Stimulated activated CD8-positive, alpha-beta memory T cell treated with anti-CD3 and anti-CD28 coated beads, Interleukin-15, amount 100 ng/mL, for 1 hour (primary cell): ENCODE measurements at regions not wholly inside any gene's neighbourhood (a gene's known extent, or its start where the extent isn't known, plus 50 kb on each side); places are given as distances from the start of the nearest gene placed in this dataset.
"Not testable (repeated sequence)": the region's sequence is repeated elsewhere in the genome, so short reads cannot be mapped to it uniquely, and the experiment has no call there.

Experiments
- DNase-seq: peaks from one replicate; pipeline ENCODE4 v3.0.0-alpha.2; 2020; ENCODE audit warnings: low read depth

DNA sequence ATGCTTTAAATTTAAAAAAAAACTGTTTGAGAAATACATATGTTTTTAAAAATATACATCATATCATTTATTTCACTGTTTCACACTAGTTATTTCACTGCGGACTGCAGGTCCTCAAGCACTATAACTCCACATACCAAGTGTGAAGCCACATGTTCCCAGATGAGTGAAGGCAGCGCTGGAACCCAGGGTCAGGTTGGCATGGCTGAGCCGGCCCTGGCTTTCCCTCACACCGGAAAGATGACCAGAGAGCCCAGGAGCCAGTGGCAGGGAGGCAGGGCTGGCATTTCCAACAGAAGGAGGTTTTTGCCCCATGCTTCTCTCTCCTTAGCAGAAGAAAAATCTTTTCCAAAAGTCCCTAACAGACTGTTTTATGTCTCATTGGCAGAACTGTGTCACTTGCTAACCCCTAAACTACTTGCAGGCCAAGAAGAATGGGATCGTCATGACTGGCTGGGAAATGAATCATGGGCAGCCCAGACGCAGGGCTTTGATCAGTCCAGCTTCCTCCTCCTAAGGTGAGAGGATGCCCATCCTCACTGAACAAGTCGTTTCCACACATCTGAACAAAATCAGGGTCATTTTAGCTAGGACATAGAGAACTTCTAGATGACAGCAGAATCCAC lies 287.6 kb upstream of the HNRNPA3 start:
- DNase-seq, result no peak

DNA sequence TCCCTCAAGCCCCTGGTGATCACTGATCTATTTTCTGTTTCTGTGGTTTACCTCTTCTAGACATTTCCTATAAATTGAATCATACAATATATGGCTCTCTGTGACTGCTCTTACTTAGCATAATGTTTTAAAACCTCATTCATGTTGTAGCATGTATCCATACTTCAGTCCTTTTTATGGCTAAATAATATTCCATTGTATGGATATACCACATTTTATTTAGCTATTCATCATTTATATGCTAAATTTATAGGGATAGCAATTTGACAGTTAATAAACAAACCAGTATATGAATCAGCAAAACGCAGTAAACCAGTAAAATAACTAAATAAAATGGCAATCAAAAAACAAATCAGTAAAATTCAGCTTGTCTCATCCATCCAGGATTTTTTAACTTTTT lies 286.1 kb upstream of the HNRNPA3 start:
- DNase-seq, result no peak

DNA sequence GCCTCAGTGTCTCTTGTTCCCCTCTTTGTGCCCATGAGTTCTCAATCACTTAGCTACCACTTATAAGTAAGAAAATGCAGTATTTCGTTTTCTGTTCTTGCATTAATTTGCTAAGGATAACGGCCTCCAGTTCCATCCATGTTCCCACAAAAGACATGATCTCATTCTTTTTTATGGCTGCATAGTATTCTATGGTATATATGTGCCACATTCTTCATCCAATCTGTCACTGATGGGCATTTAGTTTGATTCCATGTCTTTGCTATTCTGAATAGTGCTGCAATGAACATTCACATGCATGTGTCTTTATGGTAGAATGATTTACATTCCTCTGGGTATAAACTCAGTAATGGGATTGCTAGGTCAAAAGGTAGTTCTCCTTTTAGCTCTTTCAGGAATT lies 283.2 kb upstream of the HNRNPA3 start:
- DNase-seq, result not testable (repeated sequence)

DNA sequence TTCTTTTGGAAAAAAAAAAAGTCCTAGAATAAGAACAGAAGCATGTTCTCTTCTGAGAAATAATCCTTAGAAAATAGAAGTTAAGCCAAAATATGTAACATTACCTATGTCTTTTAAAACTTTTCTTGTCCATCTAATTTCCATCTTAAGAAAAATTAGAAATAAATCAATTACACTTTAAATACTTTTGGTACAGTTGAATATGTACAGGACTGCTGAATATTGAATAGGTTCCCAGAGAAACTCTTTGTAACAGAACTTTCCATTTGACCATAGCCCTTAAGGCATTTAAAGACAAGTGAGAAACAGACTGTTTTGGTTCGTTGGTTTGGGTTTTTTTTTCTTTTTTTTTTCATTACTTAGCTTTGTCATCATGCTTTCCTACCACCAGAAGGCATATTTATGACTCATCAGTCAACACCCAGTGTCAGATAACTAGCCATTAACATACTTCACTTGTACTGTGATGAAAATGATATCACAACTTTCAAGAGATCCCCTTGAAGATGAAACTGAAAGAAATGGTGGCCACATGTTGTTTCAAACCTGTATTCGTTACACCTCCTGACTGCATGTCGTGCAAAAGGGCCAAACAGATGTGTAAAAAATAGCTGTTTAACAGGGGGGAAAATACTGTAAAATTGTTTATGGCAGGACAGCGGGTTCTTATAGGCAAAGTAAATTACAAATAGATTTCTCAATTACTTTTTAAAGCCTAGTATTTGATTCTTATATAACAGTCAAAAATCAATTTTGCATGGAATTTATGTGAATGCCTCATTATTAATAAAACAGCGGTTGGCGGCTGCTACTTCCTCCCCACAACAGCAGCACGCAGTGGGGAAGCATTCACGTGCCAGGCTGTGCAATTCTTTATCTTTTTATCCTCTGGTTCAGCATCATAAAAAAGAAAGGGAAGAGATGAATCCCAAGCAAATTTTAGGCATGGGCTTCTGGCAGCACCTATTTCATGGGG lies 280.7 kb upstream of the HNRNPA3 start:
- no peak for DNase-seq

DNA sequence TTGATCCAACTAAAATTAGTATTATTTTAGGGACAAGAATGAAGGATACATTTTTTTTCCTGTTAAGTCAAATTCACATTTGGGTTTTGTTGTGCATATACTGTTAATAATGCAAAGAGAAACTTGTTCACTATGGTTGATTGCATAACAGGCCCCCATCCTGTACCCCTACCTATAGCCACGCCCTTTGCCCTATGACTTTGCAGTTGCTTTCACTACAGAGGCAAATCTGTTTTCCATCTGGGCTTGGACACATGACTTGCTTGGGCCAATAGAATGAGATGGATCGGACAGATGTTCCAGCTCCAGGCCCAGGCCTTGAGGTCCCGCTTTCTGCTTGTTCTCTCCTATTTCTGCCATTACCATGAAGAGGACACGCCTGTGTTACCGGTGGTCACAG lies 278.5 kb upstream of the HNRNPA3 start:
- no peak for DNase-seq

DNA sequence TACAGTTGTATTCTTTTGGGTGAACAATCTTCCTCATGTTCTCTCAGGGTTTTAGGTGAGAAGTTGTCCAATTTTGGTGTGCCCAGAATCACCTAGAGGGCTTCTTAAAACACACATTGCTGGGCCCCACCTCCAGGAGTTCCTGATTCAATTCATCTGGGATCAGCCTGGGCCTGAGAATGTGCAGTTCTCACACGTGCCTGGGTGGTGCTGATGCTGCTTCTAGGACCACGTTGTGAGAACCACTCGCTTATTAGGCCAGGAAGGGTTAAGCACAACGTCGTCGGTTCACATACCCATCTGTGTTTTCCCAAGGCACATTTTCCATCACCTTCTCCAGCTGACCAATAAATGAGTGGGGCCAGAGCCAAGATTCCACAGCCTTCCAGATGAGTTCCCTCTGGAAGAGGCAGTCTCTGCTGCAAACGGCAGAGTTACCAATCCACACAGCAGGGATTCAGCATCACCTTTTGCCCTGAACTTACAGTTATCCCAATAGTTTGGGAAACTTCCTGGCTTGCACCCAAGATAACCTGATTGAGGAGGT lies 277.7 kb upstream of the HNRNPA3 start:
- DNase-seq, result no peak

DNA sequence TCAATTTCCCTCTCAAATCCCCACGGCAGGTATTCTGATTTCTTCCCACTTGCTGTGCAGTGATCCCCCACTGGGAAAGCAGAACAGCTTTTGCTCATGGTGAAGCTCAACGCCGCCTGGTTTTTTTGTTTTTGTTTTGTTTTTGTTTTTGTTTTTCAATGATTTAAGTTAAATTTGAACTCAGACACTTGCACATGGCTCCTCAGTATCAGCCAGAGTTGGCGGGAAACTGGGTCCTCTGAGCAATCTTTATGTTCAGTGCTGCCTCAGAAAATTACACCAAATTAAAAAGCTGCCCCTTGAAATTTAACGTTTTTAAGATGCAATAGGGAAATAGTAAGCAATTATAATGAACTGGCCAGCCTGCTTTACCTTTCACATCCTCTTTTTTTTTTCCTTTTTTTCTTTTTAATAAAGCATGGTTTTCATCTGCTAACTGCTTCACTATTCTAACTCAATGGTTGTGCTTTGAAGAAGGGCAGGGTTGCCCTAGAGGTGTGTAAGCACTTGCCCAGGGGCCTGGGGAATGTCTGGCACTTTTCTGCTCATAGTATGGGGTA lies 277.0 kb upstream of the HNRNPA3 start:
- no peak for DNase-seq

DNA sequence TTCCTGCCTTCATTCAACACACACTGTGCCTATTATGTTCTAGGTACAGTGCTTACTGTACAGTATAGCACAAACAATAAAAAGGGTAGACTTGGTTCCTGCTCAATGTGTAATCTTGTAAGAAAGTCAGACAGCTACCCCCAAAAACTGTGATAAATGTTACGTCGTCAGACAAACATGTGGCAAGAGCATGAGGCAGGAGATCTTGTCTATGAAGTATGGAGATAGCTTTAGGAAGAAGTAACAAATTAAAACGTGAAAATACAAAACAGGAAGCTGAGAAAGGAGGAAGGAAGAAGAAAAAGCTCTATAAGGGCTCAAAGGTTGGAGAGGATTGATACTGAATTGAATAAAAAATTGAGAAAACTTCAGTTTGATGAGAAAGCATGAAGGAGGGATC lies 276.2 kb upstream of the HNRNPA3 start:
- DNase-seq, result no peak

DNA sequence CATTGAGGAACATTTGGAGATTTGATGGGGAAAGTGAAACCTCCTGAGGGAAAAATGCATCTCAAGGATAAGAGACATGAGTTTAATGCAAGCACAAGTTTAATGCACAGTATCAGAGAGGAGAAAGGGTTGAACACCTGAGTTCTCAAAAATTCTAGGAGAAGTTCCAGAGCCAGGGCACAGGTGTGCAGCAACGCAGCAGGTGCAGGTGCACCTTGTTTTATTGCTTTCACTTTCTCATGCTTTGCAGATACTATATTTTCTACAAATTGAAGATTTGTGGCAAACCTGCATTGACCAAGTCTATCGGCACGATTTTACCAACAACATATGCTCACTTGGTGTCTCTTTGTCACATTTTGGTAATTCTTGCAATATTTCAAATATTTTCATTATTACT lies 267.6 kb upstream of the HNRNPA3 start:
- DNase-seq, result no peak

DNA sequence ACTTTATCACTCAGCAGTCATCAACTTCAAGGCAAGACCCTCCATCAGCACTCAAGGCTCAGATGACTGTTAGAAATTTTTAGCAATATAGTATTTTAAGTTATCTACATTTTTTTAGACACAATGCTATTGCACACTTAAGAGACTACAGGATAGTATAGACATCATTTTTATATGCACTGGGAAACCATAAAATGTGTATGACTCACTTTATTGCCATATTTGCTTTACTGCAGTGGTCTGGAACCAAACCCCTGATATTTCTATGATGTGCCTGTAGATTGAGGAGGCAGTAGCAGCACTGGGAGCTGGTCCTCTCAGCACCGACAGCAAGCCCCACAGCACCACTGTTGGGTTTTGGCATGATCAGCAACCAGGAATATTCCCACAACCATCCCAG lies 264.8 kb upstream of the HNRNPA3 start:
- DNase-seq, result no peak

DNA sequence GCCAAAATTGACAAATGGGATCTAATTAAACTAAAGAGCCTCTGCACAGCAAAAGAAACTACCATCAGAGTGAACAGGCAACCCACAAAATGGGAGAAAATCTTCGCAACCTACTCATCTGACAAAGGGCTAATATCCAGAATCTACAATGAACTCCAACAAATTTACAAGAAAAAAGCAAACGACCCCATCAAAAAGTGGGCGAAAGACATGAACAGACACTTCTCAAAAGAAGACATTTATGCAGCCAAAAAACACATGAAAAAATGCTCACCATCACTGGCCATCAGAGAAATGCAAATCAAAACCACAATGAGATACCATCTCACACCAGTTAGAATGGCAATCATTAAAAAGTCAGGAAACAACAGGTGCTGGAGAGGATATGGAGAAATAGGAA lies 261.4 kb upstream of the HNRNPA3 start:
- not testable (repeated sequence) for DNase-seq

DNA sequence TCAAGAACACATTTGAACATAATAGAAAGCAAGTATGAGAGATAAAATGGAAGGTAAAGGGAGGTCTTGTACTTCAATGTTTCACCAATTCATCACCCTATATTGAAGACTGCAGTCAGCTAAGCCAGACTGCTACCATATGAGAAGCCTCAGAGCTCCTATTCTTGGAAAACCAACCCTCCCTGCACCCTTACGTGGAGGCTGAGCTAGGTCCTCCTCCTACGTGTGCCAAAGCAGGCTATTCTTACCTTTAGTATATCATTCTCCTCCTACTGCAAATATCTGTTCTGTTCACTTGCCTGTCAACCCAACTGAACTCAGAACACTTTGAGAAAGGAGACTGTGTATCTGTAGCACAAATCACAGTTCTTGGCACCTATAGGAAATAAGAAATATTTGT lies 255.8 kb upstream of the HNRNPA3 start:
- no peak for DNase-seq

DNA sequence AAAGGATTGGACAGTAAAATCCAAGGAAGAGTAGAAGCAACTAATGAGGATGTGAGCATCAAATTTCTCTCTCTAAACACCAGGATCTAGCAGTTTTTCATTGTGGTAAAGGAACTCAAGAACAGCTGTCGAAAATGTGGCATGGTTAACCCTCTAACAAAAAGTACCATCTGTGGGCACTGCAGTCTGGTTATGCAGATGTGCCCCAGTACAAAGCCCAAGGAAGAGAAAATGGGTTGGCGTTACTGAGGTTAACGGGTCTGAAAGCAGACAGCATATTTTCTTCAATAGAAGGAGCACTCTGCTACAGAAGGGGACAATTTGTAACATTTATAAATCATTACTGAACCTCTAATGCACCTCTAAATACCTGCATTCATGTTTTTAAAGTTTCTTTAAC lies 253.0 kb upstream of the HNRNPA3 start:
- DNase-seq, result no peak

DNA sequence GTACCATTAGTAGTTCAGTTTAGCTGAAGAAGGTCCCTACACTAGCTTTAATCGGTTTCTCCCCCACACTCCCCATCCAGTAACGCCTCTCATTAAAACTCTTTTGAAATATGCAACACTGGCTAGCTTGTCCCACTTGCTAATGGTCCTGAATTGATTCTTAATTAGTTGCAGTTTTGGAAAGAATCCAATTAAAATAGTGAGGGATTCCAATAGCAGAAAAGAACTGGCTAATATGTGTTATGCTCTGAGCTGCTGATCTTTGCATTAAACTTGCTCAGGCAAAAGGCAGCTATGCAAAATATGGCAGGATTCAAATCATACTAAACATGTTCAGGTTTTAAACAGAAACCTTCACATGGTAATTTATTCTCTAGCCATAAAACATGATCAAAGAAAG lies 252.5 kb upstream of the HNRNPA3 start:
- no peak for DNase-seq

DNA sequence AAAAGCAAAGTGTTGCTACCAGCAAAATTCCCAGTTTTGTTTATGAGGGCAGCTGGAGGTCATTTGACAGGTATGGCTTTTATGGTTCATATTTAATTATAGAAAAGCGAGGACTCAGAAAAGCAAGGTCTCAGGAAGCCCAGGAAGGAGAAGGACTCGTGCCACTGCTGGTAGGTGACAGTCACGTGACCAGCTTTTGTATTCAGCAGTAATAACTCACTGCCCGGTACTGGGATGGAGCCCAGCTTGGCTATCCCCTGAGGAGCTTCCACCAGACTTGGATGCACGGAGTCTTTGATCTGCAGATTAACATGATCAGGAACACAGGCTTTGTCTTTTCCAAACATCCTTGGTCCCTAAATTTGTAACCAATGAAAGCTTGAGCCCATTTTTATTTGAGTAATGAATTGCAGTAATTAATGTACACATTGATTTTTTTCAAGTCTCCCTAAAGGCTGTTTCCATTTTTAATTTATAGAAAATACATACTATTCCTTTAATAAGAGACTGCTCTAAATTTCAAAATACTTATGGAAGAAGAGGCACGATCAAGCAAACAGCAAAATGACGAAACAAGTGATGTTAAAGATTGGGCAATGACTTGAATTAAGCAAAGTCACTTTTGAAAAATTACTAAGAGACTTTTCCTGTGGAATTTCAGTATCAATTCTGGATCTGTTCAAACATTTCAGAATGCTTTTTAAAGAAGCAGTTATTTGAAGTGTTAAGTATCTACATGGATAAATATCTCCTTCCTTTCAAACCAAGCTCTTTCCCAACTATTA lies 251.7 kb upstream of the HNRNPA3 start:
- no peak for DNase-seq

DNA sequence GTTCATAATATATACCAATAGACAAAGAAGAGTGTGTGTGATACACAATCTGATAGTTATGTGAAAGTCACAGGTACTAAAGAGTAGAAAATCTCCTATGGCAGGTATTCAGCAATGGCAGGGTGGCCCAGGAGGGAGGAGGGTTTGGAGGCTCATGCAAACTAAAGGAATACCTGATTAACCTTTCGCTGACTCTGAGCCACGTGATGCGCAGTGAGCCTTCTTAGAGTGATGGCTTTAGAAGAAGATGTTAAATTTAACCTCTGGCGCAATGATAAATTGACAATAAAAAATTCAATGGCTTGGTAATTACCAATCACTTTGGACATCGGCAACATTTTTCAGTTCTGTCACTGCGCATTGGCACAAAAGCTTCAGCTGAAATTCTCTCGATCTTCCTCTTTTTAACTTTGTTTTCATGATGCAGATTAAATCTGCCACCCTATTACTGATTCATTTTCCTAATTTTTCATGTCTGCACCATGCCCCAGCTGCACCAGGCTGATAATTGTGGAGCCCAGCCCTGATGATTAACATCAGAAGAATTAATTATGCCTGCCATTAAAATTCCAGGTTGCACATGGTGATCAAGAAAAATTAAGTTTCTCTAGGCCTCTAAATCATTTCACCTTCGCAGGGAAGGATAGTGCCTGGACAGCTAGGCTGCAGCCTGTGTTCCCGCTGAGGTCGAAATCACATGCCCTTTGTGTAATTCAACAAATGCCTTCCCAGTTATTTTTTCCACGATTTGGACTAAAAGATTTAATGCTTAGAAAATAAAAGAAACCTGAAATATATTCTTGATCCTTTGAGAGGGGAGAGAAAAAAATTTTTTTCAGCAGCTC lies 250.6 kb upstream of the HNRNPA3 start:
- DNase-seq, result no peak

DNA sequence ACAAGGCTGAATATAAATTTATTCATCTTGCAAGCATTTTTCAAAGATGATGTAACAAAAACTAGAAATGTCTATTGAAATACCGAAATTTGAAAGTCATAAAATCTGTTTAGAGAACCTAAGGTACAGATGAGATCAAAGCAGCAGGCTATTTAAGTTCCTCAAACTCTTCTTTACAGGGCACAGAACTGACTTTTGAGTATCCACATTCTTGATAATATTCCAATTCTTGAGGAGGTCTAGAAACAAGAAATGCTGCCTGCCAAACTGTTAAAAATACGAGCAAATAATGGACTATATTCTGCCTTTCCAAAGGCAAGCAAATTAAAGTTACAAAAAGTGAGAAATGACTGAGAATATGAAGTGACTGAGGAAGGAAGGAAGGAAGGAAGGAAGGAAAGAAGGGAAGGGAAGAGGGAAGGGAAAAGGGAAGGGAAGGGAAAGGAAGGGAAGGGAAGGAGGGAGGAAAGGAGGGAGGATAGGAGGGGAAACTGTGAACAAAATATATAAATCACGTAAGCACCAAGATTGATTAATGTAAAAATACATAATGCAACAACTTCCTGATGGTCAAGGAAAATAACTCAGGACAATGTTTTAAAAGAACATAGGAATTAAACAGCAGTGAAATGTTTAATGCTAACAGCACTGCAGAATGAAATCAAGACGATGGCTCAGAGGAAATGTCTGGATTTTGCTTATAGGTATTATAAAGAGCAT lies 248.9 kb upstream of the HNRNPA3 start:
- no peak for DNase-seq

DNA sequence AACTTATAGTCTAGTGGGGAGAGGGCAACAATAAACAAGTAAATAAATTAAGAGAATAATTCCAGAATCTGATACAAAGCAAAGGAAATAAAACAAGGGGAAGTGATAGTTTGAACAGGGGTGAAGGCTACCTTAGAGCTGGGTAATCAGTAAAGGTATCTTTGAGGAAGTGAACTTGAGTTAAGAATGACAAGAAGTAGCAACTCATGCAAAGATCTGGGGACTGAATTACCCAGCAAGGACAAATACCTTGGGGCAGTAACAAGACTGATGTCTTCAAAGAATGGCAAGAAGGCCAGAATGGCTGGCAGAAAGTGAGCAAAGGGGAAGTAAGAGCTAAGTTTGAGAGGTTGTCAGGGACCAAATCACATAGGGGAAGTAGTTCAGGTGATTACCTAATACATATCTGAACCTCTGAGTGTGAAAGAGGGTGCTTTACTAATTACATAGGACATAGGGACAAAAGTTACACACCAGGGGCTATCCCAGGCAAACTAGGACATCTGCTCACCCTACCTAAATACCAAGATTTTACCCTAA lies 244.6 kb upstream of the HNRNPA3 start:
- DNase-seq, result no peak

DNA sequence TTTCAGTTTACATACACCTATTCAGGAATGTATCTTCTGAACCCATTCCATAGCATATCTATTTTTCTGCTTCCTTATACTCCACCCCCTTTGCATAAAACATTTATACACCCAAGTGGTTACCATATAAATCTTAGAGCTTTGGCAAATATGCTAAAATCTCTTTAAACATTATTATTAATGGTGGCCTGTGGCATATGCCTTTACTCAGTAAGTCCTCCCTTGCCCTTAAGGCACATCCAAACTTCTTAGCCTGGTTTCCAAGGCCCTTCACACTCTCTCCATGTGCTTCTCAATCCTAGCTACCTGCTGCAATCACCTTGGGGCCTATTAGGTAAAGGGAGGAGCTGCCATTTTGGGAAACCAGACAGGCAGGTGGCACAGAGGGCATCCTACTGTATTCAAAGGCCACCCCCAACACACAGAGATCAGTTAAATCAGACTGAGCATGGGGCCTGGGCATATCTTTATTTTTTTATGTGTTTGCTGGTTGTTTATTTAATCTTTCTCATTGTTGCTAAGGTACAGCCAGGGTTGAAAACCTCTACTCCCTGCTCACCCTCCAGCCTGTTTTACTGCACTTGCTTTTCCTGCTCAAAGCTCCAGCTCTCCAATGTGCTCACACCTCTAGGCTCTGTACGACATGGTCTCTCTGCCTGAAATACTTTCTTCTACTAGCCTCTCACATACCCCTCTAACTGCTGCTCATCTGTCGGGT lies 242.8 kb upstream of the HNRNPA3 start:
- no peak for DNase-seq
